GM20000 (cell line): ENCODE measurements at regions not wholly inside any gene's neighbourhood (a gene's known extent, or its start where the extent isn't known, plus 50 kb on each side); places are given as distances from the start of the nearest gene placed in this dataset.

Source experiments
- DNase-seq: peaks from one replicate; pipeline ENCODE4 v3.0.0; 2012; ENCODE audit warnings: low spot score
- TF ChIP-seq, protein P1 (sequence below): IDR thresholded peaks from 2 replicates; pipeline ENCODE4 v1.5.1; 2012; ENCODE audit warnings: mild to moderate bottlenecking, control low read depth; ENCODE audit errors: extremely low read depth, missing control alignments

DNA sequence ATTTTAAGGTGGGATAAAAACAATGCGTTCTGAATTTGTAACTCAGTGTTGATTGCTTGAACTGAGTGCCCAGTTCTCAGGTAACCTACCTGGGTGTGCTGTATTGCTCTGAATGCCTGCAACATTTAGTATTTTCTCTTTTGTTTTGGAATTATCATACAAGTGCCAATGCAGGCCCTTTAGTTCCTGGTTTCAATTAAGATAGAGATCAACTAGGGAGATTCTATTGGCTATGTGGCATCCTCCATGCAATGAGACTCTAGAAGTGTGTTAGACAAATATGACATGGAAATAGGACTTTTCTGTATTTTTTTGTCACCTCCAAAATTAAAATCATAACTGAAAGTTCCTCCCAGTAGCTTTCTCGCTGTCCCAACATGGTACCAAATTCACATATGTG is 438.7 kb upstream of the IGFBP7 start:
- TF ChIP-seq, protein P1, sequence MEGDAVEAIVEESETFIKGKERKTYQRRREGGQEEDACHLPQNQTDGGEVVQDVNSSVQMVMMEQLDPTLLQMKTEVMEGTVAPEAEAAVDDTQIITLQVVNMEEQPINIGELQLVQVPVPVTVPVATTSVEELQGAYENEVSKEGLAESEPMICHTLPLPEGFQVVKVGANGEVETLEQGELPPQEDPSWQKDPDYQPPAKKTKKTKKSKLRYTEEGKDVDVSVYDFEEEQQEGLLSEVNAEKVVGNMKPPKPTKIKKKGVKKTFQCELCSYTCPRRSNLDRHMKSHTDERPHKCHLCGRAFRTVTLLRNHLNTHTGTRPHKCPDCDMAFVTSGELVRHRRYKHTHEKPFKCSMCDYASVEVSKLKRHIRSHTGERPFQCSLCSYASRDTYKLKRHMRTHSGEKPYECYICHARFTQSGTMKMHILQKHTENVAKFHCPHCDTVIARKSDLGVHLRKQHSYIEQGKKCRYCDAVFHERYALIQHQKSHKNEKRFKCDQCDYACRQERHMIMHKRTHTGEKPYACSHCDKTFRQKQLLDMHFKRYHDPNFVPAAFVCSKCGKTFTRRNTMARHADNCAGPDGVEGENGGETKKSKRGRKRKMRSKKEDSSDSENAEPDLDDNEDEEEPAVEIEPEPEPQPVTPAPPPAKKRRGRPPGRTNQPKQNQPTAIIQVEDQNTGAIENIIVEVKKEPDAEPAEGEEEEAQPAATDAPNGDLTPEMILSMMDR = no peak
- DNase-seq = no peak

DNA sequence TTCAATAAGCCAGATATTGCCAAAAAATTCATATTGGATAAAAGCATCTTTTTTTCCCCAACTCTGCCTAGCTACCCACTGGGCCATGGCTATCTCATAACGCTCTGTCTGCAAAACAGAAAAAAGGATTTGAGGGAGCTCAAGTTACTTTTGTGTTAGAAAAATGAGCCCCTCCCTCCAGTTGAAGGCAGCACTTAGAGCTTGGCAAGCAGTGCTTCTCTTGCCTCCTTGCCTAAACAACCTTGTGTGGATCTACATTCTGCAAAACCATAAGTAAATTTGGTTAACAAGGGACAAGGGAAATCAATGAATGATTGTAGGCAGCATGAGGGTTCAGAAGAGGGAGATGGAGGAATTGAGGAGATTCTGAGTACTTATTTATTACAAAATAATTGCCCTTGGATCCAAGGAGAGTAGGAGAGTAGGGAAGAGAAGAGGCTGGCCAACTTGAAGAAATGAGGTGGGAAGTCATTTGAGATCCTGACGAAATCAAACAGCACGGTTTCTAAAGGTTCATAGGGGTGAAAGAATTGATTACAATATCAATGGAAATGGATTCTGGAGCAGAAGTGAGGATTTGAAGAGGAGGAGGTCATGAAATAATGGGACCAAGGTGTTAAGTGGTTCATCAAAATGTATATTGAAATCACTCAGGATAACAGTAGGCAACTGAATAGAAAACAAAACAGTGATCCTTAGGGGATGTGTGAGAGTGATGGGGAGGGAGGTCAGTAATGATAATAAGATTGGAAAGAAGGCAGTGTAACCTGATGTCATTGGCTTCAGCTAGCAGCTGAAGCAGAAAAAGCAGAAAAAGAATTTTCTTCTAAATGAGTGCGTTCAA is 434.8 kb upstream of the IGFBP7 start:
- TF ChIP-seq, protein P1 = no peak
- DNase-seq = no peak

DNA sequence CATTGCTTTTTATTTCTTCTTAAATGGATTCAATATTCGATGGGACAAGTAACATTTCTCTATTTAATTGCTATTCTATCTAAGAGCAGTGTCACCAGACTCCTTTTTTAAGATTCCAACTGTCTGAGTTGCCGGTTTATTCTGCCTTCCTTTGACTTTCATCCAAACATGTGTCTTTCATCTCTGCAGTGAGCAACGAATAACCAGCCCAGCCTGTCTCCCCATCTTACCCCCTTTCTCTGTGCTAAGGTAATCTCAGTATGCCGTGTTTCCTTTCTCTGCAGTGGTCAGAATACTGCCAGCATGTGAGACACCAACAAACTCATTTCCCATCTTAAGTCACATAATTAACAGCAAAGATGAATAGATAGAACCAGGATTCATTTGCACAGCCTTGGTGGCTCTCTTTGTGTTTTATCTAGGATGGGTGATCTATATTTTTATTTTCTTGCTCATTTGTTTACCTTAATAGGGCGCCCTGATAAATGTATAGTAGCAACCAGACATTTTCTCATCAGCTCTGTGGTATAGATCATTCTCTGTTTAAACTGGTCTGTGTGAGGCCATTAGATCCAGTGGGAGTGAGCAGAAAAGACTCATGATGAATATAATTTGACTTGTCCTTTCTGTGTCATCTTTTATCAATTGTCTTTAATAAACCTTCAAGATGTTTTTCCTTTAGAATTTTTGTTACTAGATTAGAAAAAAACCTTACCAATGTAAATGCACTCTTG is 394.8 kb upstream of the IGFBP7 start:
- DNase-seq = no peak
- TF ChIP-seq, protein P1 = no peak

DNA sequence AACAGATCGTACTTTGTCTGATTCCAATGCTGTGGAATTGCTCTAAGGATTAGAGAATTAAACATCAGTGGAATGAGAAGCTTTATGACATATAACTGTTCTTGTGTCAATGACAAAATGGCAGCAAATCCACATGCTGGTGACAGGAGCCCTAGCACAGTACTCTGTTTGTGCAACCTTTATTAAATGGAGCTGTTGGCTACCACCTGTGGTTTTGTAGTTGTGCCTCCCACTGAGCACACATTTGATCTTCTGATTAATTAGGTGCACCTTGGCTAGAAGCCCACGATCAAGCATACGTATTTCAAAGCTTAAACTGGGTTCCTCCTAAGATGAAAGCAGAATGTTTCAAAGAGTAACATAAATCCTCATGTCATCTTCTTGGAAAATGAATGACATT is 394.0 kb upstream of the IGFBP7 start:
- DNase-seq = no peak
- TF ChIP-seq, protein P1 = no peak

DNA sequence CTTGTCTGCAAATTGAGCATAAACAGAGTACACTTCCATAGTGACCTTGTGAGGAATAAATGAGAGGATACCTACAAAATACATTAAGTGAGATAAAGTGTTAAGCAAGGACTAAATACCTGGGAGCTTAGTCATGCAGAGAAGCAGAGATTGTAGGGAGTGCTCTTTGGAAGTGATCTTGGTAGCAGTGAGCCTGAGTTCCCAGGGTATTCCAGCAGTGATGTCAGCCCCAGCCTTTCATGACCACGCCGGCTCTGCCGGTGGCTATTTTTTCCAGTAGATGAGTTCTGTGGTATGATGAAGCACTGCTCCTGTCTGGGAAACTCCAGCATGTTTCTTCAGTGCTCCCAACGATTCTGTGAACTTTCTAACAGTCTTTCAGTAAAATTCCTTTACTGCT is 391.5 kb upstream of the IGFBP7 start:
- no peak for DNase-seq
- TF ChIP-seq, protein P1 = no peak

DNA sequence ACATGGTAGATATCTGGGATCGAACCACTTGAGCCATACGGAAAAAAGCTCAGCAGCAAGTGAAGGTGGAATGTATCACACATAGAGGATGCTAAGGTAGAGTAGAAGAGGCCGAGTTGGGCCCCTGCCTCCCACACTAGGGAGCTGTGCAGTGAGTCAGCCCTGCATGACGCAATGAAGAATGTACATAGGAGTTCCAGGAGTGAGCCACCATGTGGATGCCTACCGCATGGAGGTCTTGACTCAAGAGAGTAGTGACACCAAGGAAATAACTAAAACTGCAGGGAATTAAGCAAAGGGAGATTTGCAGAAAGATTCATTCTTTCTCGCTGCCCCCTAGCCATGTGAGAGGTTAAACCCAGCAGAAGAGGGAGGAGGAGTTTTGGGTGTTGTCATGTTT is 389.6 kb upstream of the IGFBP7 start:
- no peak for DNase-seq
- TF ChIP-seq, protein P1 = no peak

DNA sequence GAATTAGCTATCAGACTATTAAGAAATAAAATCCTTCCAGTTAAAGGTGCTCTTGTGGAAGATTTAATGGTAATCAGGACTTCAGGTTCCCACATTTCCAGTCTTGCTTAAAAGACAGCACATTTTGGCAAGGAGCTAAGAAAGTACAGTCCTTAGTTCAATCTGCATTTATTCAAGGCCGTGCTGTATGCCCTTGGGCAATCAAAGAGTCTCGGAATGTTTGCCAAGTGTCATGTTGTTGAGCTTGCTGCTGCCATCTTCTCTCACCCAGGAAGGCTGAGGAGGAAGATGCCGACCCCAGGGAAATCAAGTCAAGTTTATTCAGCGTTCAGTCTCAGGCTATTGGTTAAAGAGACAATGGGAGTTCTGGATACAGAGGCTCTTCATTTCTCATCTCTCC is 388.1 kb upstream of the IGFBP7 start:
- no peak for DNase-seq
- TF ChIP-seq, protein P1 = no peak
